Iris pigment epithelial cell (primary cell): ENCODE measurements at regions not wholly inside any gene's neighbourhood (a gene's known extent, or its start where the extent isn't known, plus 50 kb on each side); places are given as distances from the start of the nearest gene placed in this dataset.
"Not testable (repeated sequence)": the region's sequence is repeated elsewhere in the genome, so short reads cannot be mapped to it uniquely, and the experiment has no call there.

Experiments
- DNase-seq: peaks from one replicate; pipeline ENCODE4 v3.0.0-alpha.2; 2011; ENCODE audit warnings: low read depth

DNA sequence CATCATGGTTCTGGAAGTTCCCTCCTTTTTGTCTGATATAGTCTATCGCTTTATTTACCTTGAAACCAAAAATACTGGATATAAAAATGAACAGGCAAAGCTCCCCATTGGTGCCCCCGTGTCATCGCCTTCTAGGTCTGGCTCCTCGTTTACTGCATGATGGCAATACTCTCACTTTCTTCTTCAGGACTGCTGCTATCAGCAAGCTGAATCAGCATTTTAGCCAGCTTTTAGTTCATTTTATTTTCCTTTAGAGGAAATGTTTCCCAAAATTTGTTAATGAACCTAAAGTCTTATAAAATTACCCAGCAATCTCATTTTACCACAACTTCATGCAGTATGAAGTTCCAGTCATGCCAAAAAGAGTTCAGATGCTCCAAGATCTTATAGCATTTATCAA lies 80.5 kb downstream of the ZIC3 start:
- no peak for DNase-seq

- DNase-seq = no peak
Observed at GRCh38 chrX:137651647-137652046, 85.7 kb downstream of the ZIC3 start.

DNA sequence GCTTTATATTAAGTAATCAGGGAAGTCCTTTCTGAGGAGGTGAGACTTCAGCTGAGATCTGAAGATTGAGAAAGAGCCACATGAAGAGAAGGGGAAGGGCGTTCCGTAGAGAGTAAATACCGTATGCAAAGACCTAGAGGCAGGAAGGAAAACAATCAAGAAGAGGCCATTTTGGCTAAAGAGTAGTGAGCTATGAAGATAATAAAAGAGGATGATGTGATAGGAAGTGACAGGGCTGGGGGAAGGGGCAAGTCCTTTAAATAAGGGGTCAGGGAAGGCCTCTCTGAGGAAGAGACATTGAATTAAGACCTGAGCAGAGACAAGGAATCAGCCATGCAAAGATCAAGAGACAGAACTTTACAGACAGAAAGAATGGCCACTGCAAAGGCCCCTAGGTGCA lies 86.2 kb downstream of the ZIC3 start:
- no peak for DNase-seq

DNA sequence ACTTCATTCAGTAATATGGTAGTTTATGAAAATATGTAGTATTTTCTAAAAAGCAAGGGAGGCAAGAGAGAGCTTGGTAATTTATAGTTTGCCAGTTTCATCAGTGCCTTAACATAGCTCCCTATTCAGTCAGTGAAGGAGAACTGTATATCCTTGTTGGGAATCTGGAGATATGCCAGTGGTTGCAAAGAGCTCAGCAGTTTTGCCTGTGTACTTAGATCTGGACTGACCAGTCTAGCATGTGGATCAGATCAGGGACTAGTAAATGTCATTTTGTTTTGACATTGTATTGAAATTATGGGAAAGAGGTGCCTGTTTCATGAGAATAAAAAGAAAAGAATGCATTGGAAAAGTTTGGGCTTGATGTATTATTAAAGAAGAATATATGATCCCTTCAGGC lies 88.6 kb downstream of the ZIC3 start:
- DNase-seq = no peak

GRCh38 chrX:137667776-137668175 lies 101.8 kb downstream of the ZIC3 start:
- DNase-seq = no peak

DNA sequence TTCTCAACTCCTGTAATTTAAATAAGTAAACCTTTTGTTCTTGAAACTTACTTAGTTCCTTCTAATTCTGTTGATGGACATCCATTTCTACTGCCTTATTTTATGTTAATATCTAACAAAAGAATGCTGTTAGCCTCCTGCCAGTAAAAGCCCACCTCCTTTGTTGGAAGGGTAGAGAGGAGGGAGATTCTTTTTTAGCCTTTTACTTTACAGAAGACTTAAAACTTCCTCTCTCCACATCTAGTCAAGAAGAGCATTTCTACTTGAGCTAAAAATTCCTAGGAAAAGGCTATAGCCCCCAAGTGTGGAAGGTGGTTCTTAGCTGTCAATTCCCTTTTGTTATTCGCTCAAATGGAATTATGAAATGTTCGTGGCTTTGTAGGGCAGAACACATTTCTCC lies 118.7 kb downstream of the ZIC3 start:
- no peak for DNase-seq

- DNase-seq = no peak
Observed at GRCh38 chrX:137695417-137695816, 129.5 kb downstream of the ZIC3 start.

DNA sequence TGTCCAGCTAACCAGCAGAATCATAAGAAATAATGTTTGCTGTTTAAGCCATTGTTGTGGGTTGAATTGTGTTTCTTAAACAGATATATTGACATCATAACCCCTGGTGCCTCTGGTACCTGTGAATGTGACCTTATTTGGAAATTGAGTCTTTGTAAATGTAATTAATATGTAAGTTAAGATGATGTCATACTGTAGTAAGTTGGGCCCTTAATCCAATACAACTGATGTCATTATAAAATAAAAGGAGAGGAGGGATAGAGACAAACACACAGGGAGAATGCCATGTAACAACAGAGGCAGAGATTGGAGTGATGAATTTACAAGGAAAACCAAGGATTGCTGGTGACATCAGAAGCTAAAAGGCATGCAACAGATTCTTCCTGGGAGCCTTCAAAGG lies 141.4 kb downstream of the ZIC3 start:
- no peak for DNase-seq

GRCh38 chrX:137742846-137743245 lies 176.9 kb downstream of the ZIC3 start:
- no peak for DNase-seq

- no peak for DNase-seq
Observed at GRCh38 chrX:137743414-137743813, 177.5 kb downstream of the ZIC3 start.

DNA sequence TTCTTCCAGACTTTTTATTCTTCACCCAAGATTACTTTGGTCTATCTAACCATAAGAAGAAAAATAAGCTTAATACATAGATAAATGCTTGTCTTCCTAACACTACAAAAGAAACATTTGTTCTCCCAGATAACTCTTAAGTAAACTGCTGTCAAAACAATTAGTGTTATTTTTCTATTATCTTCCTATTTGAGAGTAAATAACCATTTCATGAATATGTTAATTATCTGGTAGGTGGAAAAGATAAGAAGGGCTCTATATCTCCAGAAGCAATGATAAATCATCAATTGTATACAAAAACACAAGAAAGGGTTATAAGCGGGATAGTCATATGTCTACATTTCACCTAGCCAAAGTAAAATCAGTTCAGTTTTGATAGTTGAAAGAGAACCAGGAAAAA lies 180.4 kb downstream of the ZIC3 start:
- DNase-seq = no peak

DNA sequence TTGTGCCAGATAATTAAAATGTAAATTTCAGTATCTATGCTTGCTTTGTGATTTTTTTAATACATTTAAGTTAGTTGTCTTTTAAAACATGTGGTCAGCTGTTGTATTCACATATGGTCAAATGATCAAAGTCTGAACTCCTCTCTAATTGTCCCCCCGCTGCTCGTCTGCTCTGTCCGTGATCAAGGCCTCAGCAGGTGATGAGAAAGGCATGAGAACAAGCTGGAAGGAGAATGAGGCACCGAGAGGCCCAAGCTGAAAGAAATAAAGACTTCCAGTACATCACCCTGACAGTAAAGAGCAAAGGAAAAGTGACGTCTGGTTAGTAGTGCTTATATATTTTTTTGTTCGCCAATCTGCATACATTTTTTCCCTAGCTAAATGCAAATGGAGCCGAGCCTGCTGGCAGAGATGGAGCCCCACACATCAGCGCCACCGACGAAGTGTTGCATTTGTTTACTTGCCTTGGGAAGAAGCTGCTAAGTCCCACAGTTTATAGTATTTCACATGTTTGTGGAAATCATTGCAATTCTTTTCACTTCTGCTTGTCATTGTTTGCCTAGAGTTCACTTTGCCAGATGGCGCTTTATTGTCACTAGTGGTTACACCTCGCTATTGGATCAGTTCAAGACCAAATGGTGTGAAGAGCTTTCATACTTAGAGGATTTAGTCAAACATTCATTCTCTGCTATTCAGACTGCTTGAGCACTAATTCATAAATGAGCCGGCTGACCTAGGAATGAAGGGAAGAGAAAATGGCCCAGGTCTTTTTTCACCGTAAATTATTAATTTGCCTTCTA lies 181.5 kb downstream of the ZIC3 start:
- DNase-seq = no peak

- no peak for DNase-seq
Observed at GRCh38 chrX:137748827-137749226, 182.9 kb downstream of the ZIC3 start.

GRCh38 chrX:137749246-137749645 lies 183.3 kb downstream of the ZIC3 start:
- DNase-seq = no peak

DNA sequence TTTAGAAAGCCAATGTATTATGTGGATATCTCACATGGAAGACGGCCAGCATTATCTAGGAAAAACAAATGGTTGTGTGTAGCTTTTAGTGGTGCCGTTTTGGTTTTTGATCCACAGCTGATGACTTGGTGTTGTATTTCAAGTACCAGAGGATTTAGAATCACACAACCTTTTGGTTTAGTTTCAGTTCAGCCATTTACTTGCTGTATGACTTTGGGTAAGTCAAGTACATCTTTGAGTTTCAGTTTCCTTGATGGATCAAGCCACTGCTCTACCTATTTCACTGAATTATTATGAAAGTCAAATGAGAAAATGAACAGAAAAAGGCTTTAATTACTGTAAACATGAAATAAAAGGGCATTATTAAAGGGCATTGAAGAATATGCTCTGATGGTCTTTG lies 205.6 kb downstream of the ZIC3 start:
- no peak for DNase-seq

- DNase-seq = no peak
Observed at GRCh38 chrX:137792214-137792613, 226.3 kb downstream of the ZIC3 start.

DNA sequence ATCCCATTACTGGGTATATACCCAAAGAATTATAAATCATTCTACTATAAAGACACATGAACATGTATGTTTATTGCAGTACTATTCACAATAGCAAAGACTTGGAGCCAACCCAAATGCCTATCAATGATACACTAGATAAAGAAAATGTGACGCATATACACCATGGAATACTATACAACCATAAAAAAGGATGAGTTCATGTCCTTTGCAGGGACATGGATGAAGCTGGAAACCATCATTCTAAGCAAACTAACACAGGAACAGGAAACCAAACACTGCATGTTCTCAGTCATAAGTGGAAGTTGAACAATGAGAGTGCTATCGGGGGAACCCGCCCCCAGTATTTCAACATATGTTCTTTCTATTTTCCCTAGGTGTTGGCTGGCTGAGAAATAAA lies 232.0 kb downstream of the ZIC3 start:
- DNase-seq = not testable (repeated sequence)

DNA sequence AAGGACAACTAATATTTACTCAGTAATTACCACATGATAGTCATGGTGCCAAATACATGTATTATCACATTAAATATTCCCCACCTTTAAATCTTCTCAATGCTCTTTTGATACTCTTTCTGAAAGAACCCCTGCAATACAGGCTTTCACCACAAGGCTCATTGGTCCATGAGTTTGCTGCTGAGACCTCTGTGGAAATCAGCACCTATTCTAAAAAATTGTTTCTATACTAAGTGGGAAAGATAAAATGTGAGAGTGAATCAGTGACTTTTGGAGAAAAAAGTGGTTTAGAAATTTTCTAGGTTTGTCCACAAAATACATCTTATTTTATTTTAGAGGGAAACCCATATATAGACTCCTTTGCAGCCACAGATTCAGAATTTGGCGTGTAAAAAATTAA lies 257.3 kb downstream of the ZIC3 start:
- no peak for DNase-seq

DNA sequence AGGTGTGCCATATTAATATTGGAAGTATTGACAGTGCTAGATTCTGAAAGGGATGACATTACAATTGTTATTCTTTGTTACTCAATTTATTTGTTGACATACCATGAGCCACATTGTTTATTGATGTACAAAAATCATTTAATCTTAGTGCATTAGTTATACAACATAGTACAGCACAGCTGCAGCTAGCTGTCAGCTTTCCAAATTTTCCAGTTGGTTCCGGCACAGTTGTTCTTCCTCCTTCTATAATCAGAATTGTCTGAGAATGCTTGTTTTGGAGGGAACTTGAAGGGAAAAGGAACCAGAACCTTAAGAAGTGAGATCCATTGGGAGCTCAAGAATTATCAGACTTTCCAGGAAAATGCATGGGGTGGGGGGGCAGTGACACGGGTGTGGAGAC lies 281.4 kb downstream of the ZIC3 start:
- no peak for DNase-seq

GRCh38 chrX:137848266-137848905 lies 282.5 kb downstream of the ZIC3 start:
- DNase-seq = no peak

DNA sequence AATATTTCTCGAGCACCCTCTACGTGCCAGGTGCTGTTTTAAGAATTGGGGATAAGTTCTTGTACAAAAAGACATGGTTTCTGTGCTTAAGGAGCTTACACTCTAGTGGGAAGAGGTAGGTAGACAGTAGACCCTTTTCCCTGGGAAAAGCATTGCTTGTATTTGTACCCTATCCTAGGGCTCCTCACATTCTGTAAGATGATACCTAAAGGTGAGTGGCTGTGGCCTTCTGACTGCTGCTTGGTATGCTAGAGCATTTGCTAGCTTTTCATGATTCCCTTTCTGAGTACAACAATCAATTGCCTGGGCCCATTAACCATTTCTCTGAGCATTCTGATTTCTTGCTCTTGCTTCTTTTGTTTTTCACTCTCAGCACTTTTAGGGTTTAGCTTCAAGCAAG lies 286.6 kb downstream of the ZIC3 start:
- DNase-seq = no peak

DNA sequence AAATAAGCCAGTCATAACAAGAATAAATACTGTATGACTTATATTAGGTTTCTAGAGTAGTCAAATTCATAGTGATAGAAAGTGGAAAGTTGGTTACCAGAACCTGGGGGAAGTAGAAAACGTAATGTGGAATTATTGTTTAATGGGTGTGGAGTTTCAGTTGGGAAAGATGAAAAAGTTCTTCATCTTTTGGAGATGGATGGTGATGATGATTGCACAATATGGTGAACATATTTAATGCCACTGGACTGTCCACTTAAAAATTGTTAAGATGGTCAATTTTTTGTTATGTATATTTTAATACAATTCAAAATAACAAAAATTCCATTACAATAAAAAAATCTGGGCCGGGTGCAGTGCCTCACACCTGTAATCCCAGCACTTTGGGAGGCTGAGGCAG lies 289.6 kb downstream of the ZIC3 start:
- DNase-seq = no peak

DNA sequence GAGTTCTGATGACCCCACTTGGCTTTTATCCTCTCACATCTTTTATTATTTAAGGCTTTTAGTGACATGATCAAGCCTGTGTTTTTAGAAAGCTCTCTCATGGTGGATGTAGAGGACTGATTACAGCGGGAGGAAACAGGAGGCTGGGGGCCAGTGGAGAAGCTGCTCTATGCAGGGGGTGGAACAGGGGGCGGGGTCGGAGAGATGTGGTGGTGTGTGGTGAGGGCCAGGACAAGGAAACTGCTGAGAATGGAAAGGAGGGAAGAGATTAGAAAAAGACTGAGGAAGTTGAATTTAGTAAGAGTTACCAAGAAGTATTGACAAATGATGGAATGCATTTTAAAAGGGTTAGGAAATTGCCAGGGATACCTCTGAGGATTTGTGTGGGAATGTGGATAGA lies 292.2 kb downstream of the ZIC3 start:
- no peak for DNase-seq

- DNase-seq = no peak
Observed at GRCh38 chrX:137878401-137878800, 312.5 kb downstream of the ZIC3 start.
